ENCODE measurements at regions not wholly inside any gene's neighbourhood (a gene's known extent, or its start where the extent isn't known, plus 50 kb on each side); places are given as distances from the start of the nearest gene placed in this dataset.

GRCh38 chr6:84583784-84584183, 180.6 kb downstream of the TBX18 start:
- H3K27ac ChIP-seq (ENCODE audit: extremely low read length, insufficient read depth, low read length), result no peak overlapping the region
- H3K27me3 ChIP-seq (ENCODE audit: control insufficient read depth in 1 of 2, insufficient read depth in 2 of 2, low read length in 2 of 2), result no peaks in the 10 kb centered on the region
- no peak overlapping the region for H3K4me3 ChIP-seq (replicated peaks in 1 of 3; ENCODE audit: insufficient read depth in 1 of 3, low read depth in 2 of 3, low read length in 3 of 3)
- no peak overlapping the region for H2AFZ ChIP-seq (ENCODE audit: low read length)
- BruUV-seq (replicated peaks), result no TSS peak
- peaks cover 6% of the 10 kb centered on the region; the same call in 1 of the 2 replicates for H3K9me3 ChIP-seq (ENCODE audit: low read length)
- H3K79me2 ChIP-seq (ENCODE audit: insufficient read depth, low read length), result no peaks in the 10 kb centered on the region
- intact Hi-C loops (cut with micrococcal nuclease; ENCODE audit: unreplicated experiment), result no loop called here
- no peak overlapping the region for H3K4me2 ChIP-seq (ENCODE audit: low read depth, low read length)
- no peak overlapping the region for H3K9ac ChIP-seq (ENCODE audit: insufficient read depth, low read depth, low read length)
- no peaks in the 10 kb centered on the region for H3K36me3 ChIP-seq (replicated peaks in 1 of 2; ENCODE audit: control insufficient read depth in 1 of 2, insufficient read depth in 2 of 2, low read length in 2 of 2)
- DNase-seq (ENCODE audit: low spot score), result no peak
- H3K4me1 ChIP-seq (ENCODE audit: insufficient read depth, low read length), result no peaks in the 10 kb centered on the region
- in situ Hi-C loops (cut with HindIII; ENCODE audit: extremely low pct_ligation_motif_present, low pct_unique_long_range_greater_than_20kb), result no loop called here
- ChIA-PET CTCF (ENCODE audit: low intra/inter-chr PET ratio, low total read pairs) (no interaction called here), POLR2A (no interaction called here)
- TF ChIP-seq ZNF232 (CRISPR knock-in tag; IDR thresholded peaks at IDR 0.05; ENCODE audit: borderline replicate concordance), result no peak
- TF ChIP-seq SMARCC2 (IDR thresholded peaks at IDR 0.05), result no peak
- TF ChIP-seq RORA (CRISPR knock-in tag; IDR thresholded peaks at IDR 0.05), result no peak
- TF ChIP-seq TERF1 (CRISPR knock-in tag; IDR thresholded peaks at IDR 0.05), result no peak
- no peak for TF ChIP-seq TGIF2 (CRISPR knock-in tag; IDR thresholded peaks at IDR 0.05)
- TF ChIP-seq NPAS2 (CRISPR knock-in tag; IDR thresholded peaks at IDR 0.05; ENCODE audit: borderline replicate concordance), result no peak
- no peak for TF ChIP-seq ZNF772 (CRISPR knock-in tag; IDR thresholded peaks at IDR 0.05)
- ATAC-seq, result no peak
- no peak for FAIRE-seq
- WGBS (ENCODE audit: low lambda C conversion rate), result 18% methylated on average over 5 of the region's 5 CpGs
- no peaks in the 10 kb centered on the region for H4K20me1 ChIP-seq (ENCODE audit: insufficient read depth, low read length)

- Histone ChIP-seq H3K4me3 (replicated peaks in 1 of 3; ENCODE audit: insufficient read depth in 1 of 3, low read depth in 2 of 3, low read length in 3 of 3) (no peak overlapping the region), H3K4me2 (ENCODE audit: low read depth, low read length) (no peak overlapping the region), H3K79me2 (ENCODE audit: insufficient read depth, low read length) (no peaks in the 10 kb centered on the region), H3K4me1 (ENCODE audit: insufficient read depth, low read length) (no peaks in the 10 kb centered on the region), H3K27ac (ENCODE audit: extremely low read length, insufficient read depth, low read length) (no peak overlapping the region), H3K9ac (ENCODE audit: insufficient read depth, low read depth, low read length) (no peak overlapping the region), H3K9me3 (ENCODE audit: low read length) (peaks cover 6% of the 10 kb centered on the region; the same call in 1 of the 2 replicates), H2AFZ (ENCODE audit: low read length) (no peak overlapping the region), H3K36me3 (replicated peaks in 1 of 2; ENCODE audit: control insufficient read depth in 1 of 2, insufficient read depth in 2 of 2, low read length in 2 of 2) (no peaks in the 10 kb centered on the region), H4K20me1 (ENCODE audit: insufficient read depth, low read length) (no peaks in the 10 kb centered on the region), H3K27me3 (ENCODE audit: control insufficient read depth in 1 of 2, insufficient read depth in 2 of 2, low read length in 2 of 2) (no peaks in the 10 kb centered on the region)
- no peak for FAIRE-seq
- intact Hi-C loops (cut with micrococcal nuclease; ENCODE audit: unreplicated experiment) (no loop called here), in situ Hi-C loops (cut with HindIII; ENCODE audit: extremely low pct_ligation_motif_present, low pct_unique_long_range_greater_than_20kb) (no loop called here)
- ATAC-seq, result no peak
- BruUV-seq (replicated peaks), result no TSS peak
- POLR2A ChIA-PET, result no interaction called here
- DNase-seq (ENCODE audit: low spot score), result no peak
- CTCF ChIA-PET (ENCODE audit: low intra/inter-chr PET ratio, low total read pairs), result no interaction called here
- 4% methylated on average over 2 of the region's 2 CpGs for WGBS (ENCODE audit: low lambda C conversion rate)
- TF ChIP-seq GTF2F1 (IDR thresholded peaks at IDR 0.05; ENCODE audit: low read length) (no peak), RBFOX2 (IDR thresholded peaks at IDR 0.05; ENCODE audit: low read depth, low read length) (no peak), ZKSCAN1 (IDR thresholded peaks at IDR 0.05; ENCODE audit: low read length) (no peak), SRY (CRISPR knock-in tag; IDR thresholded peaks at IDR 0.05) (no peak), NFKB2 (CRISPR knock-in tag; IDR thresholded peaks at IDR 0.05; ENCODE audit: borderline replicate concordance) (no peak), RFXAP (CRISPR knock-in tag; IDR thresholded peaks at IDR 0.05; ENCODE audit: borderline replicate concordance) (no peak), AGO1 (IDR thresholded peaks at IDR 0.05; ENCODE audit: low read depth, low read length, poor library complexity, severe bottlenecking) (no peak), ATF7-NPFF (CRISPR knock-in tag; IDR thresholded peaks at IDR 0.05; ENCODE audit: low read depth) (no peak), PRMT3 (CRISPR knock-in tag; IDR thresholded peaks at IDR 0.05; ENCODE audit: borderline replicate concordance, low read depth) (no peak), RFXANK (CRISPR knock-in tag; IDR thresholded peaks at IDR 0.05) (no peak), SPEN (CRISPR knock-in tag; IDR thresholded peaks at IDR 0.05; ENCODE audit: low read depth) (no peak), NCOA2 (CRISPR knock-in tag; IDR thresholded peaks at IDR 0.05) (no peak)
These were observed 181.4 kb downstream of the TBX18 start for GRCh38 chr6:84582997-84583396.
